Mammary epithelial cell (primary cell): ENCODE measurements at regions not wholly inside any gene's neighbourhood (a gene's known extent, or its start where the extent isn't known, plus 50 kb on each side); places are given as distances from the start of the nearest gene placed in this dataset.

Experiments
- CTCF ChIP-seq, 2 donors: IDR thresholded peaks in 1 of 2; conservative IDR thresholded peaks in 1 of 2; 2 replicates each; pipeline ENCODE4 v1.5.1; 2011 to 2012; ENCODE audit warnings: inconsistent platforms in 2 of 2, low read length in 2 of 2, mild to moderate bottlenecking in 2 of 2, control low read depth in 1 of 2, low read depth in 1 of 2; ENCODE audit not compliant: insufficient read depth in 1 of 2; ENCODE audit errors: extremely low read depth in 1 of 2
- EZH2 ChIP-seq: IDR thresholded peaks from 2 replicates; pipeline ENCODE4 v1.6.1; 2012; ENCODE audit warnings: low read length, inconsistent platforms, borderline replicate concordance

- TF ChIP-seq CTCF (conservative IDR thresholded peaks at IDR 0.05 in 1 of 2, IDR thresholded peaks at IDR 0.05 in 1 of 2; ENCODE audit: extremely low read depth in 1 of 2, insufficient read depth in 1 of 2, low read depth in 1 of 2, low read length in 2 of 2) (no peak), EZH2 (no peak)
These were observed 511.7 kb upstream of the KLHL4 start for GRCh38 chrX:87005885-87006284.
